ENCODE measurements at regions not wholly inside any gene's neighbourhood (a gene's known extent, or its start where the extent isn't known, plus 50 kb on each side); places are given as distances from the start of the nearest gene placed in this dataset.

DNA sequence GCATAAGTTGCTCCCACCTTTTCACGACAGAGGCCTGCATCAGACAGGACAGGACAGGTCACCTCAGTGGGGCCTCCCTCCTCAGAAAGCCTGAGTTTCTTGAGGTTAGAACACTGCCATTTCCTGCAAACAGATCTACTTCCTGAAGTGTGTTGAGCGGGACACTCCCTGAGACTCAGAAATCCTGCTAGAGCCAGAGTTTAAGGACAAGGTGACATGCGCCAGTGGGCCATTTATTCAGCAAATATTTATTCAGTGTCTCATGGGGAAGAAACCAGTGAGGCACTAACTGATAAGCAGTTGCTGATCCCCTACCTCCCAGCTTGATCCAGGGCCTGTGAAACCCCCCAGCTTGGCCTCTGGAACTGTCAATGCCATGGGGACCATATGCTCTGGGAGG lies 454.6 kb downstream of the SOX6 start:
- Histone ChIP-seq H3K36me3 (ENCODE audit: low read depth, low read length) (no peaks in the 10 kb centered on the region), H3K4me3 (ENCODE audit: low read length) (no peak overlapping the region), H3K27ac (ENCODE audit: low read length) (no peak overlapping the region), H3K4me2 (ENCODE audit: low read length) (no peak overlapping the region), H4K20me1 (ENCODE audit: low read length) (no peaks in the 10 kb centered on the region), H3K9me3 (ENCODE audit: low read length) (no peaks in the 10 kb centered on the region), H3K9me2 (replicated peaks; ENCODE audit: low read length) (no peaks in the 10 kb centered on the region), H3K27me3 (ENCODE audit: low read length) (no peaks in the 10 kb centered on the region), H3F3A (ENCODE audit: low read length, unreplicated experiment) (no peaks in the 10 kb centered on the region), H3K4me1 (ENCODE audit: insufficient read depth, low read length) (no peaks in the 10 kb centered on the region), H2AFZ (ENCODE audit: low read length) (no peak overlapping the region), H3K79me2 (ENCODE audit: low read length) (no peaks in the 10 kb centered on the region), H3K9ac (ENCODE audit: low read length) (no peak overlapping the region)
- intact Hi-C loops (cut with micrococcal nuclease): no loop called here
- ATAC-seq (no peak), DNase-seq (no peak)
- TF ChIP-seq, protein P1, sequence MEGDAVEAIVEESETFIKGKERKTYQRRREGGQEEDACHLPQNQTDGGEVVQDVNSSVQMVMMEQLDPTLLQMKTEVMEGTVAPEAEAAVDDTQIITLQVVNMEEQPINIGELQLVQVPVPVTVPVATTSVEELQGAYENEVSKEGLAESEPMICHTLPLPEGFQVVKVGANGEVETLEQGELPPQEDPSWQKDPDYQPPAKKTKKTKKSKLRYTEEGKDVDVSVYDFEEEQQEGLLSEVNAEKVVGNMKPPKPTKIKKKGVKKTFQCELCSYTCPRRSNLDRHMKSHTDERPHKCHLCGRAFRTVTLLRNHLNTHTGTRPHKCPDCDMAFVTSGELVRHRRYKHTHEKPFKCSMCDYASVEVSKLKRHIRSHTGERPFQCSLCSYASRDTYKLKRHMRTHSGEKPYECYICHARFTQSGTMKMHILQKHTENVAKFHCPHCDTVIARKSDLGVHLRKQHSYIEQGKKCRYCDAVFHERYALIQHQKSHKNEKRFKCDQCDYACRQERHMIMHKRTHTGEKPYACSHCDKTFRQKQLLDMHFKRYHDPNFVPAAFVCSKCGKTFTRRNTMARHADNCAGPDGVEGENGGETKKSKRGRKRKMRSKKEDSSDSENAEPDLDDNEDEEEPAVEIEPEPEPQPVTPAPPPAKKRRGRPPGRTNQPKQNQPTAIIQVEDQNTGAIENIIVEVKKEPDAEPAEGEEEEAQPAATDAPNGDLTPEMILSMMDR (conservative IDR thresholded peaks at IDR 0.05; ENCODE audit: low read depth, low read length): no peak
- TF ChIP-seq EZH2phosphoT487 (IDR thresholded peaks at IDR 0.05; ENCODE audit: borderline replicate concordance, low read length) (no peak), EZH2 (IDR thresholded peaks at IDR 0.05; ENCODE audit: low read length, unreplicated experiment) (no peak)
- ChIA-PET POLR2A (ENCODE audit: unreplicated experiment) (no interaction called here), CTCF (no interaction called here)
- no TSS peak for BruUV-seq (replicated peaks)

DNA sequence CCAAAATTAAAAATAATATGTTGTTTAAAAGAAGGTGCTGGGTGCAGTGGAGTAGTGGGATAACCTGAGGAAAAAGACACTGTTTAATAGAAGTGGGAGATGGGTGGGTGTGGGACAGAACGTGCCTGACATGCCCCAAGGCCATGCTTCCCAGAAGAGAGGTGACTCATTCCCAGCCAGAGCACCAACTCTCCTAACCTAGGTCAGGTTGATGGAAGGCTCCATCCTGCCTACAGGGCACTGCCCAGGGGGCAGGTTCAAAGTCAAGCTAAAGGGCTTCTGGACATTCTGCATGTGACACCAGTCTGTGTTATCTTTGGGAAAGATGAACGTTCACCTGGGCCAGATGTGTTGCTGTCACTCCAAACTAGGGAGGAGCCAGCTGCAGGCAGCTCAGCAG lies 453.1 kb downstream of the SOX6 start:
- ChIA-PET CTCF (no interaction called here), POLR2A (ENCODE audit: unreplicated experiment) (no interaction called here)
- H3K4me1 ChIP-seq (ENCODE audit: insufficient read depth, low read length): no peaks in the 10 kb centered on the region
- H3K9me3 ChIP-seq (ENCODE audit: low read length): no peaks in the 10 kb centered on the region
- DNase-seq (no peak), ATAC-seq (no peak)
- no peak overlapping the region for H3K4me2 ChIP-seq (ENCODE audit: low read length)
- no peaks in the 10 kb centered on the region for H3K27me3 ChIP-seq (ENCODE audit: low read length)
- no peaks in the 10 kb centered on the region for H3K79me2 ChIP-seq (ENCODE audit: low read length)
- TF ChIP-seq EZH2 (IDR thresholded peaks at IDR 0.05; ENCODE audit: low read length, unreplicated experiment) (no peak), EZH2phosphoT487 (IDR thresholded peaks at IDR 0.05; ENCODE audit: borderline replicate concordance, low read length) (no peak)
- TF ChIP-seq, protein P1 (conservative IDR thresholded peaks at IDR 0.05; ENCODE audit: low read depth, low read length): no peak
- H4K20me1 ChIP-seq (ENCODE audit: low read length): no peaks in the 10 kb centered on the region
- no peak overlapping the region for H3K27ac ChIP-seq (ENCODE audit: low read length)
- H3K36me3 ChIP-seq (ENCODE audit: low read depth, low read length): no peaks in the 10 kb centered on the region
- H2AFZ ChIP-seq (ENCODE audit: low read length): no peak overlapping the region
- no peaks in the 10 kb centered on the region for H3K9me2 ChIP-seq (replicated peaks; ENCODE audit: low read length)
- H3K9ac ChIP-seq (ENCODE audit: low read length): no peak overlapping the region
- no TSS peak for BruUV-seq (replicated peaks)
- no peaks in the 10 kb centered on the region for H3F3A ChIP-seq (ENCODE audit: low read length, unreplicated experiment)
- intact Hi-C loops (cut with micrococcal nuclease): no loop called here
- no peak overlapping the region for H3K4me3 ChIP-seq (ENCODE audit: low read length)

DNA sequence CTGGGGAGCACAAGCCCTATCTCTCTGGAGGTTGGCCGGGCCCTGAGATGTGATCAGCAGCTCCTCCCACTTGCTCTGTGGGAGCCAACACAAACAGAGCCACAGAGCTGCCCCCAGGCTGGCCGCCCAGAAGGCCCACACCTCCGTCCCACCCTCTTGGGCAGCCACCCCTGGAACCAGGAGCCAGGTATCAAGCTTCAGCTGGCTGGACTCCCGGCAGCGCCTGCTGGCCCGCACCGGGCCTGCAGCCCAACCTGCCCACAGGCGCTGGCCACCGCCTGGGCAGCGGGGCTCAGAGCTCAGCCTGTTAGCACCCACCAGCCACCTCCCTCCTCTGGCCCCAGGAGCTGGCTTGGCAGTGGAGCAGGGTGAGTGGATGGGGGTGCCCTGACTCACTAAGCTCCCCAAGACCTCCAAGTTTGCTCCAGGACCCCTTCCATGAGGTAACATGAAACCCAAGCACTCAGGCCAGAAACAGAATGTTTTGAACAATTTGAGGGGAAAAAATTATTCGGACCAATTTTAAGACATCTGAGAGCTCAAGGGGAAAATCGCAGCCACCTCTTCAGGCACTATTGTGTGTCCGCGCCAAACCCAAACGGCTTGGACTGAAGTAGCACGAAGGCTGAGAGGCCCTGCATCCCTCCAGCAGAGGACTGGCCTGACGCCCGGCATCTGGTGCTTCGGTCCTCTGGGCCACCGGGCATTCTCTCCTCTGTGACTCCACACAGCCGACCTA lies 450.8 kb downstream of the SOX6 start:
- Histone ChIP-seq H3K79me2 (ENCODE audit: low read length) (no peaks in the 10 kb centered on the region), H3F3A (ENCODE audit: low read length, unreplicated experiment) (no peaks in the 10 kb centered on the region), H3K4me1 (ENCODE audit: insufficient read depth, low read length) (no peaks in the 10 kb centered on the region), H3K9ac (ENCODE audit: low read length) (no peak overlapping the region), H3K27me3 (ENCODE audit: low read length) (no peaks in the 10 kb centered on the region), H3K36me3 (ENCODE audit: low read depth, low read length) (no peaks in the 10 kb centered on the region), H3K4me3 (ENCODE audit: low read length) (no peak overlapping the region), H3K27ac (ENCODE audit: low read length) (no peak overlapping the region), H2AFZ (ENCODE audit: low read length) (no peak overlapping the region), H3K4me2 (ENCODE audit: low read length) (no peak overlapping the region), H3K9me2 (replicated peaks; ENCODE audit: low read length) (no peaks in the 10 kb centered on the region), H4K20me1 (ENCODE audit: low read length) (no peaks in the 10 kb centered on the region), H3K9me3 (ENCODE audit: low read length) (no peaks in the 10 kb centered on the region)
- CTCF ChIA-PET: no interaction called here
- TF ChIP-seq, protein P1 (conservative IDR thresholded peaks at IDR 0.05; ENCODE audit: low read depth, low read length): no peak
- TF ChIP-seq EZH2 (IDR thresholded peaks at IDR 0.05; ENCODE audit: low read length, unreplicated experiment) (no peak), EZH2phosphoT487 (IDR thresholded peaks at IDR 0.05; ENCODE audit: borderline replicate concordance, low read length) (no peak)
- no TSS peak for BruUV-seq (replicated peaks)
- ATAC-seq: no peak
- intact Hi-C loops (cut with micrococcal nuclease): no loop called here
- no peak for DNase-seq
- POLR2A ChIA-PET (ENCODE audit: unreplicated experiment): no interaction called here
